COR-L47 (cell line): ENCODE measurements at regions not wholly inside any gene's neighbourhood (a gene's known extent, or its start where the extent isn't known, plus 50 kb on each side); places are given as distances from the start of the nearest gene placed in this dataset.
"Not testable (repeated sequence)": the region's sequence is repeated elsewhere in the genome, so short reads cannot be mapped to it uniquely, and the experiment has no call there.

Experiments
- DNase-seq: peaks from one replicate; lab custom pipeline; 2025; lab: John Stamatoyannopoulos, UW

DNA sequence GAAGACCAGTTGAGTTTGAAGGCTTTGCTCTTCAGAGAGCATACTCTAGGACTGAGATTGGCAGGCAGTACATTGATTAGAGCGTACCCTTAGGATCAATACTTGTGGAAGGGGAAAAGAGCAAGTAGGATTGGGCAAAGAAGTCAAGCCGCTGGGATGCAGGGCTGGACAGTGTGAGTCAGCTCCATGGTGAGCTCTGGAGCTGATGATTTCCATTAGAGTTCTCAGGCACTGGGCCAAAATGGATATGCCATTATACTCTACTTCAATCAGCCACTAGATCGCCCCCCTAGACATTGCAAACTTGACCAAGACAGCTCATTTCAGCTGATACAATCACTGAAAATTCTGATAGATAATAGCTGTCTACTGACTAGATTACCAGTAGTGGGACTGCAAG lies 432.7 kb upstream of the ALCAM start:
- DNase-seq = no peak

DNA sequence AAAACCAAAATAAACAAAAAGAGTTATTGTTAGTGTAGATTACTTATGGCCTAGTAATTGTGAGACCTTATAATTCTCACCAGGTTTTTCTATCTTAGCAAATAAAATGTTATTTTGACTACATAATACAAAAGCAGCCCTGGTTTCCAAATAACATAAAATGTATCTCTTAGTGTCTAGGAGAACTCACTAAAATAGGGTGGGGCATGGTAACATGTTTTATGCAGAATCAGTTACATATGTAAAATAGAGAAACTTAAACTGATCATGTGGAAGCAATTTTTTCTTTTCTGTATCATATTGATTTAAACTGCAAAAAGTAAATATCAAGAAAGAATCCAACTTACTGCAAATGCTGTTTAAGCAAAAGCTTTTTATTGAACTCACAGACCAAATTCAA lies 431.1 kb upstream of the ALCAM start:
- no peak for DNase-seq

DNA sequence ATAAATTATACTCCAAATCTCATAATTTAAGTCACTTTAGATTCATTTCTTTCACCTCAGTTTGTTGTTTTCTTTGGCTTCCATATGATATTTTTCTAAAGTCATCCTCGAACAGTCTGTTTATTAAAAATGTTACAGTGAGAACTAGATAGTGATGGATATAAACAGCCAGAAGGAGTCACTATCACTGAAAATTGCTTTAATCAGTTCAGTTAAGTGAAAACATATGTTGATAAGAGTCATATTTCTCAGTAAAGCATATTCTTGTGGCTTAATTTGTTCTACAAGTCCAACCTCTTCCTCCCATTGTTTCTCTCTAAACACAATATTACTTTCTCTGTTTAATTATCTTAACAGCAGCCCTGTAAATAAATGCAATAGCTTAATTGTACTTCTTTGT lies 427.5 kb upstream of the ALCAM start:
- no peak for DNase-seq

DNA sequence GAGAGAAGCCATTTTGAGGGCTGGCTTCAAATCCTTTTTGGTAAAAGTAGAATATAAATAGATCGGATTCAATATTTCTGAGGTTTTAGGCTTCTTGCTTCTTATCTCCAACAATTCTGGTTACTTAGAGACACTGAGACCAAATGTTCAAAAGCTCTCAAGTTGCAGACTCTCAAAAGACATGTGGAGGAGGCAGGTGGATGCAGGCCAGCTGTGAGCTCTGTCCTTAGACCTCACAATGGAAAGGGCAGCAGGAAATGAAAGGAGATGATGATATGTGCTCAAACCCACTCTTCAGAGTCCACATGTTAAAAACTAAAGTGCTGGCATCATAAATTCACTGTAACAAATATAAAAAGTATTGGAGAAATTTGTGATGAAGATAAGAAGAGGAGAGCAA lies 424.9 kb upstream of the ALCAM start:
- no peak for DNase-seq

DNA sequence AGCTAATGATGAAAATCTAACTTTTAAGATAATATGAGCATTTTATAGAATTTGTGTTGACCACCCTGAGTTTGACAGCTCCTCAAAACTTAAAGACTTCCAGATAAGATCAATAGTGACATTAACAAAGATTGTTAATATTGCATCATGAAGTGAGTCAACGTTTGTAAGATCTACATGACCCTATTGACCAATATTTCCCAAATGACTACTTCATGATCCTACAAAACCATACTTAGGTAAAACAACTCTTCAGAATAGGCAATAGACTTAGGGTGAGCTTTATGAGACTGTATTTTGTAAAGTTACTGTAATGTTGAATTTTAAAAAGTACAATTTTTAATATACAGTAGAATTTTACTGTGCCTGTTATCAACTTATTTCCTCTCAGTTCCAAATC lies 422.7 kb upstream of the ALCAM start:
- no peak for DNase-seq

DNA sequence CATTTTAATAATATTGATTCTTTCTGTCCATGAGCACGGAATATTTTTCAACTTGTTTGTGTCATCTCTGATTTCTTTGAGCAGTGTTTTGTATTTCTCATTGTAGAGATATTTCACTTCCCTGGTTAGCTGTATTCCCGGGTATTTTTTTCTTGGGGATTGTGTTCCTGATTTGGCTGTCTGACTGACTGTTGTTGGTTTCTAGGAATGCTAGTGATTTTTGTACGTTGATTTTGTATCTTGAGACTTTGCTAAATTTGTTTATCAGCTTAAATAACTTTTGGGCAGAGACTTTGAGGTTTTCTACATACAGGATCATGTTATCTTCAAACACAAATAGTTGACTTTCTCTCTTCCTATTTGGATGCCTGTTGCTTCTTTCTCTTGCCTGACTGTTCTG lies 418.8 kb upstream of the ALCAM start:
- DNase-seq = no peak

DNA sequence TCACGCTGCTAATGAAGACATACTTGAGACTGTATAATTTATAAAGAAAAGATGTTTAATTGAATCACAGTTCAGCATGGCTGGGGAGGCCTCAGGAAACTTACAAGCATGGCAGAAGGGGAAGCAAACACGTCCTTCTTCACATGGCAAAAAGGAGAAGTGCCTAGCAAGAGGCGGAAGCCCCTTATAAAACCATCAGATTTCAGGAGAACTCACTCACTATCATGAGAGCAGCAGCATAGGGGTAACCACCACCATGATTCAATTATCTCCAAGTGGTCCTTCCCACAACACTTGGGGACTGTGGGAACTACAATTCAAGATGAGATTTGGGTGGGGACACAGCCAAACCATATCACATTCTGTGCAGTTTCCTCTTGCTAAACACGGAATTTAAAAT lies 416.9 kb upstream of the ALCAM start:
- DNase-seq = not testable (repeated sequence)

DNA sequence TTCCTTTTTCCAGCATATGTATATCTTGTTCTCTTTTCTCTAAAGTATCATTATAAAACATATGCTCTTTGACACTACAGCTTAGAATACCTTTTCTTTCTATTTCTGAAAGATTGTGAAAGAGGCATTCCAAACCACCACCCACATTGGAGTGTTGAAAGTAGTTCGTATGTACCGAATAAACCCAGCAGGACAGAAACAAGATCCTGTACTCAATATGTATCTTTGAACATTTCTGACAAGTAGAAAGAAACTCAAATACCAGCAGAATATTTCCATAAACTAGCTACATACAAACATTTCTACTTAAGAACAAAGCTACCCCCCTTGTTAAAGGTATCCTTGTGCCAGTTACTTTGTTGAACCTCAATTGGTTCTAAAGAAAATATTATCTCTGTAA lies 415.3 kb upstream of the ALCAM start:
- DNase-seq = no peak

DNA sequence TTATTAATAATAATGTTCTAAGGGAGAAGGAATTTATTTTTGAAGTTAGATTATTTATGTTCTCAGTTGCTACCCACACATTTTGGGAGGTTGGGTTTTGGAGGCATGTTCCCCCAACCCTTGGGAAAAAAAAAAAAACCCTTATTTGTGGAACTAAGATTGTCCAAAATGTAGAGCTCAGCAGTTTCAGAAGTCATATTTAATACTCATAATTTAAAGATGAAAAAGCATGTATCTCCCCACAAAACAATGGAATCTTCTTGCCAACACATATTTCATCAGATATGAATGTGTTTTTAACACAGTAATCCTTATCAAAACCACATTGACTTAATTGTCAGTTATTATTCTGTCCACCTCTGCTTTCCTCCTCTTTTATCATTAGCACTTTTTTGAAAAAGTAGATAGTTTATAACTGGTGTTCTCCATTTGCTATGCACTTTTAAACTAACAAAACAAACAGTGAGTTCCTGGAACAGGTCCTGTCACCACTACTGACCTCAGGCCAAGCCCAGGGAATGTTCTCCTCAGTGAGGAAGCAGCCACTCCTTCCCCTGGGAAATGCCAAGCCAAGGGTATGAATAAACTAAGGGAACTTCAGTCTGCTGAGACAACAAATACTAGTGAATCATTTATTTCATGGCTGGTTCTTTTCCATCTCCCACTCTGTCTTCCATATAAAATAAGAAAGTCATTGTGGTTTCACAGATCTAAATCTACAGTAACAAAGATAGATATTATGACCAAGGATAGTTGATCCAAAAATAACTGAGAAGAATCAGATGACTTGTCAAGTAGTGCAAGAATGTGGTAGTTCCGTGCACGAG lies 414.4 kb upstream of the ALCAM start:
- DNase-seq = no peak

DNA sequence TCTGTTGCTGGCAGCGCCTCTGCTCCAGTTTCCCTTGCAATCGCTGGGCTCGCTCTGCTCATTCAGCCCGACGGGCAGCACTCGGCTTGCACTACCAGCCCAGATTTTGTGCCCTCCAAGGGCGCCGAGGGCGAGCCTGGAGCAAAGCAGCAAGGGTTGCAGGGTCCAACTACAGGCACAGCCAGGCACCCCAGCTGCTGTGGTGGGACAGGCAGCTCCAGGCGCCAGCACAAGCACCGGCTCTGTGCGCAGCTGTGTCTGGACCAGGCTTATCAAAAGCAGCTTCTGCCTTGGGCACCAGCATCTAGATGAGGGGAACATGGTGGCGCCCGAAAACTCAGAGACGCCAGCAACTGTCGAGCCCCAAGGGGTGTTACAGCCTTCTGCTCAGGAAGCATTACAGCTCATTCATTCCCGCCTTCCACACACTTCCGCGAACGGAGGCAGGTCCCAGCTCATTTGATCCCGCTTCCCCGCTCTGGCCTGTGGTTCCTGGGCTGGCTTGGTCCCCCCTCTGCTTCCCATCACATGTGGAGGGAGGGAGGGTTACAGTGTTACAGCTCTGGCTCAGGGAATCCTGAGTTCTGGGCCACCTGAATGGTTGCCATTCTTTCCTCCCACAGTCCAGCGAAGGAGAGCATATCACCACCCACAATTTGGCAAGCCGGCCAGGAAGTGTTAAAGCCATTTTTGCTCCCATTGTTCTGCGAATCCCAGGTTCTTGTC lies 409.9 kb upstream of the ALCAM start:
- DNase-seq = no peak

DNA sequence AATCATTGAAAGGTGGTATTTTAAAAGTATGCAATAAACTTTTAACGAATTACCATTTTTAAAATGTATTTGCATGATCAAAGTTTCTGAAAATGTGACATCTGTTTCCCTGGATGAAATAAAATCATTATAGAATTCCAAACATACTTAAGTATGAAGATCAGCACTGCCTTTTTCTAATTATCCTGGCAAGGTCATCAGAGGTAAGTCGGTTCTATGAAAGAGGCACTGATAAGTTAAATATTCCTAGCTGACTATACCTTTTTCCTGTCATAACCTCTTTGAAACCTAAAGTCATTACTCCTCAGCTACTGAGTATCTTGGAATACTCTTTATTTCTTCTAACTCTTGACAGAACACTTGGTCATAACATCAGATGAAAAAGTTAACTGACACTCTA lies 406.1 kb upstream of the ALCAM start:
- DNase-seq = no peak

DNA sequence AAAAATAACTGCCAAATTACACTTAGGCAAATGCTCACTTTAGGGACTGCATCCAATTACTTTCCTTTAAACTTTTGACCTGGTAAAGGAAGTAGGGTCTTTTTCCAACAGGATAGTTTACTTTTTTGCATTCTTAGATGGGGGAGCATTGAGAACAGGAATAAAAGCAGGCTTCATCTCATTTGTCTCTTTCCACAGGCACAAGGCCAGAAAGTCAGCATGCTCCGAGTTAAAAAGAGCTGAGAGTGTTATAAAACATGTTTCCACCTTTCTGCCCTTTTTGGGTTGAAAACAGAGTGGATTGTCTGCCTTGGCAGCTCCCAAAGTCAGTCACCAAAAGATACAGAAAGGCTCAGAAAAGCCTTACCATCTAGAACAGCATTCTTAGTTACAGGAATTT lies 404.9 kb upstream of the ALCAM start:
- no peak for DNase-seq

DNA sequence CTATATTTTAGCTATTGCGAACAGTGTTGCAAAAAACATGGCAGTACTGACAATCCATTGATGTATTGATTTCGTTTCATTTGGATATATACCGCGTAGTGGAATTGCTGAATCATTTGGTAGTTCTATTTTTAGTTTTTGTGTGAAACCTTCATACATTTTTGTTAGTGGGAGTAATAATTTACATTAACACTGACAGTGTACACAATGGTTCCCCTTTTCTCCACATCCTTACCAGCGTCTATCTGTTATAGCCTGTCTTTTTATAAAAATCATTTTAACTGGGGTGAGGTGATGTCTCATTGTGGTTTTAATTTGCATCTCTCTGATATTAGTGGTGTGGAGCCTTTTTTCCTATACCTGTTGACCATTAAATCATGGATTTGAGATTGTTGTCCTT lies 392.4 kb upstream of the ALCAM start:
- DNase-seq = no peak

DNA sequence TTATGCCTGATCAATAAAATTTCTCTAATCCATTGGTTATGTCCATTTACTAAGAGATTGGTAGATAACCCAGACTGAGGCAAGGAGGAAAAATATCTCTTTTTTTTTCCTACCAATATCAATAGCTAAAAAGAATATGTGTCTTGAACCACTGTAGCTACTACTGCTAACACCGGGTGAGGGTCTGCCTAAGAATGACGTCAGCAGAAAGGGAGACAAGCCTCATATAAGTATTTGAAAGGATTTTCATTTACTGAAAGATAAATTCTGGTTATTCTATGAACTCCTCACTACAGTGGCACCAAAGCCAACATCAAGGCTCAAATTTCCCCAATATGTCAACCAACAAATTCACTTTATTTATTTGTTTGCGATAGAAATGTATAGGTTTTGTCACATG lies 389.0 kb upstream of the ALCAM start:
- DNase-seq = no peak

DNA sequence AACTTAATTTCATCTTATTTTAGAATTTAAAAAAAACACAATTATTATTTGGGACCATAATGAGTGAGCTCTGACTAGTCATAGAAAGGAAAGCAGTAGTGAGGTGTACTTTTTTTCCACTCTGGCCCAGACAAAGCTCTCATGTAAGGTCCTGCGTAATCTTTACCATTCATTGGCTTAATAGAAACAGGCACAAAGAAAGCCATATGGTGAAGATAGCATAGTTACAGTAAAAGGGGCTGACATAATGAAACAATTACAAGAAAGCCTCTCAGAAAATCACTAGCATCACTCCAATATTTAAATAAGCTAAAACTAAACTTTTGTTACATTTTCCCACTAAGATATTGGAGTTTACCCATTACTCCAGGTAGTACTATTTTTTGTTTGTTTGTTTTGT lies 384.6 kb upstream of the ALCAM start:
- no peak for DNase-seq

DNA sequence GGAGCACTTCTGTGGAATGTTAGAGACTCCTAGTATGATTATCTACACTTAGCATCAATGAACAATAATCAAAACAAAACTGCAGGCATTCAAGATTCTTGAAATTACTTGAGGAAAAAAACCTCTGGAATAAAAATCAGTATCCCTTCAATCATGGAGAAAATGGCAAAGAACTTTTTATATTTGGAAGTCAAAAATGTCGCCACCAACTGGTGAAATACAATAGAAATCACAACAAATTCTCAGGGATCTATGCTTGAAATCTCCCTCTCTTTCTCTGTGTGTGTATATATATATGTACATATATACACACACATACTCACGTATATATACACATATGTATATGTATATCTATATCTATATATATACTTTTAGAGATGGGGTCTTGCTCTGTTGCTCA lies 378.9 kb upstream of the ALCAM start:
- DNase-seq = no peak

DNA sequence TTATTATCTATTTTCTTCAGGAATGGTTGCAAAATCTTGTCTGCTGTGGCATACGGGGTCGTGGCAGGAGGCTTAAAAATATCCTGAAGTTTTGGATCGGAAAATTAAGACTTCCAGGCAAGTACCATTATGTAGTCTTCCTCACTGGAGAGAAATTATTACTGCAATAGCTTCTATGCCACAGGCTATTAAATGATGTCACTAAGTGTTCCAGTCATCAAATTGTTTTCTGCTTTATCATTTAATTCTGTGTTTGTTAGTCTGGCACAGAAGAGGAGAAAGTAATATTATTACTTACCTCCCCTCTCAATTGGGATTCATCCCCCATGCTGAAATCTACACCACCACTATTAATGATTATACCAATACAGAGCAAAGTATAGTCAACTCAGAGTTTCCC lies 378.2 kb upstream of the ALCAM start:
- DNase-seq = no peak

DNA sequence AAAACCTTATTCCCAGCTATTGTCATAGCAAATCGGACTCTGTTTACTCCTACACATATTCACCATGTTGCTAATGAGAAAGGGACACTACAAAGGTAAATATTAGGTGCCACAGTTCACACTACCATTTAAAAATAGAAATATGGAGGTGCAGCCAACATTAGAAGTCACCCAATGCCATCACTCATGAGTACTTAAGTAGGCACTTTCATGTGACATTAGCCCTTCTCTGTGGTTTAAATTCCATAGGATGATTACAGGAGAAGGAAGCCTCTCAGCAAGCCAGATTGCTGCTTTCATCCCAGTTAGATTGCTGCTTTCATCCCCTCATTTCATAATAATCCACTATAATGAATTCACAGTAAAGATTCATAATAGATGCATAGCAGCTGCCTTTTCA lies 376.8 kb upstream of the ALCAM start:
- DNase-seq = no peak

DNA sequence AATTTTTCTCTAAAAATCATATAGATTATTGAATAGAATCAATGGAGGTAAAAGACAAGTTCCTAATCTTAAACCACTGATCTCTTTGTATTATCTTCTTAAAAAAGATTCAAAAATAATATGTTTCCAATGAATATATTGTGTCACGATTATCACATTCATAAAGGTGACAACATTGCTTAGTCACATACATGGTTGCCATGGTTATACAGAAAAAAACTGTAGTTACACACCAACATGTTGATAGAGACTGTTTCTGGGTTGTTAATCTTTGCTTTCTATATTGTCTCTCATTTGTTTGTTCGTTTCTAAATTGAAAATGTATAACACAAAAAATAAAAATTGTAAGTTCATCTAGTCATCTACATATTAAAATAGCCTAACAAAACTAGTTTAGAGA lies 376.0 kb upstream of the ALCAM start:
- no peak for DNase-seq

DNA sequence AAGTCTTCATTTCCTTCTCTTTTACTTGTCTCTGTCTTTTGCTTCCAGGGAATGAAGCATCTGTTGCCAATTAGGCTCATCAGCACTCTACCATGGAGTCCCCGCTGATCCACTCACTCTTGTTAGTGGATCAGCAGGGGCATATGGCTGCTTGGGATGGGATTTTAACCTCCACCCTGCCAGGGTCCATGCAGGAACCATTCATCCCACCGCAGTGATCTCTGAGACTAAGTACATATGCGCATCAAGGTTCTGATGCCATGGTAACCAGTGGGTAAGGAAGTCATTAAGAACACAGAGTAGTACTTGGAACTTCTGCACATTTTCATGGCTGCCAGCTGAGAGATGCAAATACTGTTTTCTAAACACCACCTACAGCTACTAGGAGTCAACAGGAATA lies 374.0 kb upstream of the ALCAM start:
- DNase-seq = no peak

DNA sequence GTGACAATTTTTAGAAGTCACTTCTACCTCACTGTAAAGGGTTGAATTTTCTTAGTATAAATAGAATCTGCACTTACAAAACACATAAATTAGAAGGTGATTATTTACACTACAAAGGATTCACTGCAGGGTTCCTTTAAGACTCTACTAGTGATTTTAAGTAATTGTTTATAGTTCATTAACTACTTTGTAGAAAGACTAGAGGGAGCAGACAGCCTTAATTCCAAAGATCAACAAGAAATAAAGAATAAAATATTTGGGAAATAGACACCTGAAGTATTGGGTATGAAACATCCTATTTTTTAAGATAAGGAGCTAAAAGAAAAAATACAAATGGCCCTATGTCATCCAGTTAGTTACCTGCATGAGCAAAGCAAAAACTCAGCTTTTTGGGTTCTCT lies 360.5 kb upstream of the ALCAM start:
- peak; percentile 45 for DNase-seq

DNA sequence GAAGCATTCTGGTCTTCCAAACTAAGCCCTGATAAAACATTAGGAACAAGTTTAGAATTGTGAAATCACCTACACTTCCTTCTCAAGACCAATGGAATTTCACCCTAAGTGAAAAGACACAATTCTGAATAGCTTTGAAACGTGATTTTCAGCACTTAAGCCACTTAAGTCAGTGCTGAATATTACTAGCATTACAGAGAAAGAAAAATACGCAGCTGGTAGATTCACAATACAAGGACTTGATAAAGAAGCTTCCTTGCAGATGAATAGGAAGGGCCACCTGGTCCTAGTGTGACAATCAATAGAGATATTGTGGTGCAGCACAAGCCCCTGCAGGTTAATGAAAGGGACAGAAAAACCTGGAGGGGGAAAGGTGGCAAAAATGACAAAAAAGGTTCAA lies 353.1 kb upstream of the ALCAM start:
- peak; percentile 6 for DNase-seq

DNA sequence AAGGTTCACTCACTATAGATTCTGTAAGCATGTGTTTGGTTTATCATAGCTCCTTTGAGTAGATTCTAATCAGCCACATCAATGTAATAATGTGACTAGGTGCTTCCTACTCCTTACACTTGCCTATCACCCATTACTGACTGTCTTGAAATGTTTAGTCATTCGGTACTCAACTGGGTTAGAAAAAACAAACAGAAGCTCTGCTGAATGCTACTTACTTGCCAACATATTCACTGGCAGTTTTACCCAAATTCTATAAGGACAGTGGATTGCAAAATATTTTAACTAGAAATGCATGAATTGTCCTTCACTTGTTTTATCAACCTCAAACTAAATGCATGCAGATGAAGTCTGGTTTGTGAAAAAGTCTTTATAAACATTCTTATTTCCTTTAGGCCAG lies 352.1 kb upstream of the ALCAM start:
- no peak for DNase-seq

DNA sequence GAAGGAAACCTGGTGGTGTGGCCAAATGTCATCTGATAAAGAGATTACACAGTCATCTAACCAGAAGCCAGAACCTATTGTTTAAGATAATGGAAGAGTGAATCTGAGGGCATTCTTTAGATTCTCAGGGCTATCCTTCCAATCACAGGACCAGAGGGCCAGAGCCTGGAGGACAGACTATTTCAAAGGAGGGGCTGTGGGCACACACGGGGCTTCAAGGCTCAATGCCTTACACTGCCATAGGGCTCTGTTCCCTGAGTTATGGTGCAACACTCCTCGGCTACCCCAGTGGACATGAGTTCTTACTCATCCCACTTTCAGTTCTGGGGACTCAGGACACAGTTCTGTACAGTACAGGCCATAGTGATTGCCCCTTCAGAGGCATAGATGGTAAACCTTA lies 343.9 kb upstream of the ALCAM start:
- no peak for DNase-seq
